ENCODE measurements at regions not wholly inside any gene's neighbourhood (a gene's known extent, or its start where the extent isn't known, plus 50 kb on each side); places are given as distances from the start of the nearest gene placed in this dataset.
"Not testable (repeated sequence)": the region's sequence is repeated elsewhere in the genome, so short reads cannot be mapped to it uniquely, and the experiment has no call there.

DNA sequence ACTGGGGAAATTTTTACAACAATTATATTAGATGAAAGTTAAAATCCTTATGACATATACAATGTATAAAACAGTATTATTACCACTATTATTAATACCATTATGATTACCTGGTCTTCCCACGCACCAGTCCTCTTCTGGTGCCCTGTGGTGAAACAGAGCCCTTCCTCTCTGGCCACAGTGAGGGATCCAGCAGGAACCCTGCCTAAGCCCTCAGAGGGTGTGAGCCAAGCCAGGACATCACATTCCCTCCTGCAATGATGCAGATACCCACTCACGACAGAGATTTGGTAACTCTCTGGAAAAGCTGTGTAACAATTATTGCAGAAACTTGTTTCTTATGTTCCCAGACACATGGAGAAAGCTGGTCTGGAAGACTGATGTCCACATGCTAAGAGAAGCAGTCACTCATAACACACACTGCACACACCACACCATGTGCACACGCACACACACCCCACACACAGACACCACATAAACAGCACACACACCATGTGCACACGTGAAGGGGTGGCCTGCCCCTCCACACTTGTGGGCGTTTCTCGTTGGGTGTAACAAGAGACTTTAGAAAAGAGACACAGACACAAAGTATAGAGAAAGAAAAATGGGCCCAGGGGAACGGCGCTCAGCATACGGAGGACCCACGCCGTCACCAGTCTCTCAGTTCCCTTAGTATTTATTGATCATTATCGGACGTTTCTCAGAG is 1373.8 kb upstream of the DEFB115 start:
- DNase-seq (ENCODE audit: low spot score) = not testable (repeated sequence)

GRCh38 chr20:29884322-29884721 is 1373.1 kb upstream of the DEFB115 start:
- not testable (repeated sequence) for DNase-seq (ENCODE audit: low spot score)

- DNase-seq (ENCODE audit: low spot score) = not testable (repeated sequence)
Observed at GRCh38 chr20:29885282-29886185, 1371.9 kb upstream of the DEFB115 start.

GRCh38 chr20:29891555-29891954 is 1365.9 kb upstream of the DEFB115 start:
- DNase-seq (ENCODE audit: low spot score) = not testable (repeated sequence)

All from HuH-7.5 (cell line).